ENCODE measurements at regions not wholly inside any gene's neighbourhood (a gene's known extent, or its start where the extent isn't known, plus 50 kb on each side); places are given as distances from the start of the nearest gene placed in this dataset.

GRCh38 chr6:85322446-85323105 is 127.3 kb upstream of the NT5E start:
- Histone ChIP-seq H4K8ac (replicated peaks; ENCODE audit: insufficient read length, low read depth, low read length) (no peak overlapping the region), H2BK15ac (ENCODE audit: low read depth, low read length) (no peak overlapping the region), H3K4me2 (ENCODE audit: insufficient read depth, insufficient read length, low read length) (no peak overlapping the region), H3K14ac (ENCODE audit: insufficient read depth, low read length) (no peak overlapping the region), H3K18ac (ENCODE audit: insufficient read length, low read depth, low read length) (no peak overlapping the region), H4K91ac (ENCODE audit: insufficient read length, low read depth, low read length) (no peak overlapping the region), H3K4me1 (ENCODE audit: insufficient read depth, low read length) (no peaks in the 10 kb centered on the region), H2BK120ac (ENCODE audit: low read depth, low read length, poor library complexity, severe bottlenecking) (no peak overlapping the region), H3K23ac (ENCODE audit: insufficient read length, low read depth, low read length) (no peak overlapping the region), H3K23me2 (ENCODE audit: insufficient read length, low read depth, low read length, poor library complexity, severe bottlenecking) (no peaks in the 10 kb centered on the region), H2BK20ac (ENCODE audit: low read depth, low read length, poor library complexity, severe bottlenecking) (no peak overlapping the region), H3T11ph (ENCODE audit: low read length) (no peak overlapping the region), H2AK5ac (ENCODE audit: insufficient read length, low read length) (no peak overlapping the region), H3K27ac (ENCODE audit: insufficient read length, low read depth, low read length) (no peak overlapping the region), H4K5ac (ENCODE audit: insufficient read length, low read depth, low read length) (no peak overlapping the region), H3K79me2 (ENCODE audit: insufficient read depth, low read length) (no peaks in the 10 kb centered on the region), H3K9ac (ENCODE audit: extremely low read depth, insufficient read length, low read length) (no peak overlapping the region), H2BK5ac (ENCODE audit: insufficient read length, low read length) (no peak overlapping the region), H3K79me1 (ENCODE audit: insufficient read depth, low read depth, low read length, poor library complexity, severe bottlenecking) (no peaks in the 10 kb centered on the region), H3K9me3 (ENCODE audit: control insufficient read depth, low read depth, low read length) (peaks cover 8% of the 10 kb centered on the region), H3K4ac (ENCODE audit: low read depth, low read length) (no peak overlapping the region), H2BK12ac (ENCODE audit: insufficient read length, low read depth, low read length) (no peak overlapping the region), H2AFZ (ENCODE audit: low read length) (no peak overlapping the region), H3K56ac (ENCODE audit: insufficient read length, low read depth, low read length) (no peak overlapping the region), H4K20me1 (ENCODE audit: control insufficient read depth, insufficient read depth, insufficient read length) (no peaks in the 10 kb centered on the region), H3K27me3 (ENCODE audit: insufficient read depth, low read length) (no peaks in the 10 kb centered on the region; the same call in 1 of the 2 replicates)
- H3K9me3 Mint-ChIP-seq: peaks cover 9 to 18% of the 10 kb centered on the region in 2 experiments
- no peak for TF ChIP-seq CTCF (conservative IDR thresholded peaks at IDR 0.05)
- WGBS (ENCODE audit: extremely low coverage, insufficient read length, low lambda C conversion rate): no CpG with 5 or more reads among the region's 2 CpGs
- no peak overlapping the region for H3K27ac Mint-ChIP-seq
- no peak overlapping the region for H3K4me3 Mint-ChIP-seq
- DNase-seq: no peak
- H3K36me3 Mint-ChIP-seq (ENCODE audit: insufficient read depth in 1 of 3, low read depth in 3 of 3): peaks cover 0 to 7% (median 1%) of the 10 kb centered on the region in 3 experiments; a peak in 2 of 7 replicates
- peaks cover 2 to 4% of the 10 kb centered on the region in 2 experiments; a peak in 2 of 4 replicates for H3K4me1 Mint-ChIP-seq
- peaks cover 1% of the 10 kb centered on the region for H3K27me3 Mint-ChIP-seq (ENCODE audit: low read depth)

All from H9 (cell line).